IMR-90 (cell line): ENCODE measurements at regions not wholly inside any gene's neighbourhood (a gene's known extent, or its start where the extent isn't known, plus 50 kb on each side); places are given as distances from the start of the nearest gene placed in this dataset.

Experiments
- BHLHE40 ChIP-seq: fragments of 150-350 bp; IDR thresholded peaks from 2 replicates; pipeline ENCODE4 v1.6.1; 2016; ENCODE audit warnings: mild to moderate bottlenecking, low read depth, low read length
- CEBPB ChIP-seq: IDR thresholded peaks from 2 replicates; pipeline ENCODE4 v1.6.1; 2012; ENCODE audit warnings: low read depth, low read length, improper control_type of control experiment
- CTCF ChIP-seq: conservative IDR thresholded peaks from 2 replicates; pipeline ENCODE4 v1.5.1; 2012; ENCODE audit warnings: mild to moderate bottlenecking, low read depth, low read length, improper control_type of control experiment
- FOS ChIP-seq: fragments of 150-350 bp; IDR thresholded peaks from 2 replicates; pipeline ENCODE4 v1.6.1; 2016; ENCODE audit warnings: low read depth, low read length
- MAFK ChIP-seq: IDR thresholded peaks from 2 replicates; pipeline ENCODE4 v1.6.1; 2012; ENCODE audit warnings: low read depth, low read length, improper control_type of control experiment
- MAZ ChIP-seq: IDR thresholded peaks from 2 replicates; pipeline ENCODE4 v1.6.1; 2012; ENCODE audit warnings: low read depth, mild to moderate bottlenecking, low read length, improper control_type of control experiment, moderate library complexity, borderline replicate concordance
- MXI1 ChIP-seq: IDR thresholded peaks from 2 replicates; pipeline ENCODE4 v1.6.1; 2012; ENCODE audit warnings: low read depth, mild to moderate bottlenecking, low read length, moderate library complexity, borderline replicate concordance
- NFE2L2 ChIP-seq: fragments of 150-350 bp; IDR thresholded peaks from 2 replicates; pipeline ENCODE4 v1.6.1; 2016; ENCODE audit warnings: low read depth, mild to moderate bottlenecking, low read length
- POLR2A ChIP-seq: IDR thresholded peaks from 2 replicates; pipeline ENCODE4 v1.6.1; 2012; ENCODE audit warnings: mild to moderate bottlenecking, low read depth, low read length
- RAD21 ChIP-seq: IDR thresholded peaks from 2 replicates; pipeline ENCODE4 v1.6.1; 2012; ENCODE audit warnings: low read length, improper control_type of control experiment
- RCOR1 ChIP-seq: IDR thresholded peaks from 2 replicates; pipeline ENCODE4 v1.6.1; 2012; ENCODE audit warnings: mild to moderate bottlenecking, low read length, improper control_type of control experiment; ENCODE audit not compliant: insufficient replicate concordance
- RFX5 ChIP-seq: IDR thresholded peaks from 2 replicates; pipeline ENCODE4 v1.8.0; 2012; ENCODE audit warnings: low read depth, mild to moderate bottlenecking, low read length, moderate library complexity
- TF ChIP-seq, protein P1 (sequence below): fragments of 150-350 bp; IDR thresholded peaks from 2 replicates; pipeline ENCODE4 v1.6.1; 2017; ENCODE audit warnings: mild to moderate bottlenecking, antibody characterized with exemption, low read length, low read depth

GRCh38 chr3:153313302-153313965 is 151.4 kb downstream of the RAP2B start:
- TF ChIP-seq POLR2A (no peak), CTCF (no peak), MAZ (no peak), RAD21 (no peak), FOS (no peak), CEBPB (peak; percentile 14; the same call in 1 of the 2 replicates), RFX5 (no peak), NFE2L2 (no peak), MXI1 (no peak), RCOR1 (no peak), MAFK (no peak), BHLHE40 (no peak)
- TF ChIP-seq, protein P1, sequence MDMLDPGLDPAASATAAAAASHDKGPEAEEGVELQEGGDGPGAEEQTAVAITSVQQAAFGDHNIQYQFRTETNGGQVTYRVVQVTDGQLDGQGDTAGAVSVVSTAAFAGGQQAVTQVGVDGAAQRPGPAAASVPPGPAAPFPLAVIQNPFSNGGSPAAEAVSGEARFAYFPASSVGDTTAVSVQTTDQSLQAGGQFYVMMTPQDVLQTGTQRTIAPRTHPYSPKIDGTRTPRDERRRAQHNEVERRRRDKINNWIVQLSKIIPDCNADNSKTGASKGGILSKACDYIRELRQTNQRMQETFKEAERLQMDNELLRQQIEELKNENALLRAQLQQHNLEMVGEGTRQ = no peak
